NCI-H2029 (cell line): ENCODE measurements at regions not wholly inside any gene's neighbourhood (a gene's known extent, or its start where the extent isn't known, plus 50 kb on each side); places are given as distances from the start of the nearest gene placed in this dataset.
"Not testable (repeated sequence)": the region's sequence is repeated elsewhere in the genome, so short reads cannot be mapped to it uniquely, and the experiment has no call there.

ENCODE experiments used
- DNase-seq: peaks from one replicate; lab custom pipeline; 2025; lab: John Stamatoyannopoulos, UW

- not testable (repeated sequence) for DNase-seq
These were observed 51.0 kb upstream of the CDYL start for GRCh38 chr6:4725136-4725760.

GRCh38 chr6:4724727-4725126 lies 51.5 kb upstream of the CDYL start:
- DNase-seq = not testable (repeated sequence)

- no peak for DNase-seq
These were observed 52.8 kb upstream of the CDYL start for GRCh38 chr6:4723383-4723782.

GRCh38 chr6:4721368-4721767 lies 54.8 kb upstream of the CDYL start:
- not testable (repeated sequence) for DNase-seq

GRCh38 chr6:4719491-4719890 lies 56.7 kb upstream of the CDYL start:
- DNase-seq = no peak

DNA sequence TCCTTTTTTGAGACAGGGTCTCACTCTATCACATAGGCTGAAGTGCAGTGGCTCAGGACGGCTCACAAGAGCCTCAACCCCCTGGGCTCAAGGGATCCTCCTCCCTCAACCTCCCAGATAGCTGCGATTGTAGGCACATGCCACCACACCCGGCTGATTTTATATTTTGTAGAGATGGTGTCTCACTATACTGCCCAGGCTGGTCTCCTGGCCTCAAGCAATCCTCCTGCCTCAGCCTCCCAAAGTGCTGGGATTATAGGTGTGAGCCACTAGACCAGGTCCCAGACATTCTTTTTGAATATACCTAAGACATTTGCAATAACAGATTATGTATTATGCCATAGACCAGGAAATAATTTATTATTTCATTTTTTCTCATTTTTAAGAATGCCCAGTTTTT lies 58.3 kb upstream of the CDYL start:
- no peak for DNase-seq

DNA sequence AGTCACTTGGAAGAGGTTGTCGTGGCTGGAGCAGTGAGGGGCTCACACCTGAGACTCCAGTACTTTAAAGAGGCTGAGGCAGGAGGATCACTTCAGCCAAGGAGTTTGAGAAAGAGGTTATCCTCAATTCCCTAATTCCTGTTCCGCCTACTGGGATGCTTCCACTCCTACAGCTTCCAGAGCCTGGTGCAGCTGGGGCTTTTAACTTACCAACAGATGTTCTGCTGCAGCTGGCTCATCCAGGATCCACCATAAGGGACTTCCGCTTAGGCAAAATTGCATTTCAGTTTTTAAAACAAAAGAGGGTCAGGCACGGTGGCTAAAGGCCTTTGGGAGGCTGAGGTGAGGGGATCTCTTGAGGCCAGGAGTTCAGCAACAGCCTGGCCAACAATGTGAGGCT lies 59.1 kb upstream of the CDYL start:
- DNase-seq = no peak

GRCh38 chr6:4714961-4715501 lies 61.2 kb upstream of the CDYL start:
- DNase-seq = no peak

- DNase-seq = no peak
These were observed 63.9 kb upstream of the CDYL start for GRCh38 chr6:4712291-4712690.

GRCh38 chr6:4707011-4707410 lies 69.2 kb upstream of the CDYL start:
- DNase-seq = no peak

DNA sequence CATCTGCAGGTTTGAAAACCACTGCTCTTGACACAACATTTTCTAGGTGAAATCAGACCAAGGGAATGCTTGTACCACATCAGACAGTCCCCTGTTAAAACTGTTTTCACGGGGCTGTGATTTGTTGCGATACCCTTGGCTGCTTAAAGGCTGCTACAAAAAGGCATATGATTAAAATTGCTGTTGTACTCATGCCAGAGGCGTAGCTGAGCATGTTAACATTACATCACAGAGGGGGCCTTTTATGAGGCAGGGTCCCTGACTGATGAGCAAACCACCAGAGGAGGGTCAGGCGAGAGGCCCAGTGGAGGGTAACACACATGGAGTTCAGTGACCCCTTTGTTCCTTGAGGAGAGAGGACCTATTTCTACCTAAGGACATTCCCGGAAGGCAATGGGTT lies 70.4 kb upstream of the CDYL start:
- DNase-seq = no peak

DNA sequence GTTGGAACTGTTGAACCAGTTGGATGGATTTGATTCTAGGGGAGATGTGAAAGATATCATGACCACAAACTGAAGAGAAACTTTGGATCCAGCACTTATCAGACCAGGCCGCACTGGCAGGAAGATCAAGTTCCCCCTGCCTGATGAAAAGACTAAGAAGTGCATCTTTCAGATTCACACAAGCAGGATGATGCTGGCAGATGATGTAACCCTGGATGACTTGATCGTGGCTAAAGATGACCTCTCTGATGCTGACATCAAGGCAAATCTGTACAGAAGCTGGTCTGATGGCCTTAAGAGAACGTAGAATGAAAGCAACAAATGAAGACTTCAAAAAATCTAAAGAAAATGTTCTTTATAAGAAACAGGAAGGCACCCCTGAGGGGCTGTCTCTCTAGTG lies 72.8 kb upstream of the CDYL start:
- DNase-seq = no peak

GRCh38 chr6:4698901-4699659 lies 77.1 kb upstream of the CDYL start:
- peak; percentile 89 for DNase-seq

- DNase-seq = peak; percentile 81
These were observed 82.8 kb upstream of the CDYL start for GRCh38 chr6:4693173-4693970.

- DNase-seq = no peak
These were observed 83.5 kb upstream of the CDYL start for GRCh38 chr6:4692664-4693063.

DNA sequence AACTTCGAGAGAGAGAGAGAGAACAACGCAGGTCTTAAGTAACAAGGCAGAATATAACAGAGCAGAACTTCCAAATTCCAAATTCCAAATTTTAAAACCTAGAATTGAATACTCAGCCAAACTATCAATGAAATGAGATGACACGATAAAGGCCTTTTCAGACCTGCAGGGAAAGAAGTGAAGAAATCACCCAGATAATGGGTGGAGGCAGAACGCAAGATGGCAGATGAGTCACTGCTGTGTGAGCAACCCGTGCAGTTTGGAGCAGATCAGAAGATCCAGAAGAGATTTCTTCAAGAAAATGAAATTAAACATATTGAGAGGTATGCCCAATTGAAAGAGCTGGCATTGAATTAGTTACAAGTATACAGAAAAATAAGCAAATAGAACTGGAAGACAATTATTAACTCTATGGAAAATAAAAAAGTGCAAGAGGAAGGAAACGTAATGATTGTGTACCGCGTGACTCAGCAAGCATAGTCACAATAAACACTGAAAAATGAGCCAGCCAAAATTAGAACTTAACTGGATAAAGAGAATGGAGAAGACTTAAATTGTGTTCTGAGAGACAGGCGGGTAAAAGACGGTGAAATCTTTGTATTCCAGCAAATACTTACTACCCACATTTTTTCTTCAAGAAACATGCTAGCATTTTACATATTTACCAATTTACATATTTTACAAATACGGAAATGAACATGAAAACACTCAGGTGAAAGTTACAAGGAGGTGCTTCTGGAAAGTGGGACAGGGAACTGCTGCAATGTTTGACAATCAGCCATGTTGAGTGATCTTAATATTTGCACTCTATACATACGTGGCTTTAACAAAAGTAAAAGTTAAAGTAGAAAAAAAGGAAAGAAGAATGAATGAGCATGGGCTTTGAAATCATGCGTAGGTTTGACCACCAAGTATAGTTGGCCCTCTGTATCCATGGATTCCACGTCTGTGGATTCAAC lies 87.9 kb upstream of the CDYL start:
- DNase-seq = no peak

DNA sequence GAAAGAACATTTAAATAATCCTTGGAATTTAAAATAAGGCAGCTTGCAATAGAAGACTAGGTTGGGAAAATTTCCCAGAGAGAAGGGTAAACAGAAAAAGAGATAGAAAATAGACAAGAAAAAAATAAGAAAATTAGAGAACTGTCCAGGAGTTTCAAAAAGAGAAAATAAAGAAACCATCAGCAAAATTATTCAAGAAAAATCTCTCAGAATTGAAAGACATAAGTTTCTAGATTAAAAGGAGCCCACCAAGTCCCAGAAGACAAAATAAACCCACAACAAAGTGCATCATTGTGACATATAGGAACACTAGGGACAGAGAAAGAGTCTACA lies 88.6 kb upstream of the CDYL start:
- no peak for DNase-seq

DNA sequence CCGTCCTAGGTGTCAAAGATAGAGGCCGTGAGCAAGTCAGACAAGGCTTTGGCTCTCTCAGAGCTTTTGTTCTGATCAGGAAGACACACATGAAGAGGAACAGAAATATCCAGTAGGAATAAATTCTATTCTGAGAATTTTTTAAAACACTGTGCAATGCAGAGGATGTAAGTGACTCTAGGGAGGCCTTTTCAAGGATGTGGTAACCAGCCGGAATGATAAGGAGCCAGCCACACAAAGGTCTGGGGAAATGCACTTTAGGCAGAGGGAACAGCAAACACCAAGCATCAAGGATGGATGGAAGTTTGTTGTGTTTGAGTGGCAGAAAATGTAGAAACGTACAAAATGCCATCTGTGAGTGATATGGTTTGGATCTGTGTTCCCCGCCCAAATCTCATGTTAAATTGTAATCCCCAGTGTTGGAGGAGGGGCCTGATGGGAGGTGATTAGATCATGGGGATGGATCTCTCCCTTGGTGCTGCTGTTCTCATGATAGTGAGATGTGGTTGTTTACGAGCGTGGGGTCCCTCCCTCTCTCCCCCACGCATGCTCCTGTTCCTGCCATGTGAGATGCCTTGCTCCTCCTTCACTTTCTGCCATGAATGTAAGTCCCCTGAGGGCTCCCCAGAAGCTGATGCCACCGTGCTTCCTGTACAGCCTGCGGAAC lies 93.6 kb upstream of the CDYL start:
- DNase-seq = no peak

DNA sequence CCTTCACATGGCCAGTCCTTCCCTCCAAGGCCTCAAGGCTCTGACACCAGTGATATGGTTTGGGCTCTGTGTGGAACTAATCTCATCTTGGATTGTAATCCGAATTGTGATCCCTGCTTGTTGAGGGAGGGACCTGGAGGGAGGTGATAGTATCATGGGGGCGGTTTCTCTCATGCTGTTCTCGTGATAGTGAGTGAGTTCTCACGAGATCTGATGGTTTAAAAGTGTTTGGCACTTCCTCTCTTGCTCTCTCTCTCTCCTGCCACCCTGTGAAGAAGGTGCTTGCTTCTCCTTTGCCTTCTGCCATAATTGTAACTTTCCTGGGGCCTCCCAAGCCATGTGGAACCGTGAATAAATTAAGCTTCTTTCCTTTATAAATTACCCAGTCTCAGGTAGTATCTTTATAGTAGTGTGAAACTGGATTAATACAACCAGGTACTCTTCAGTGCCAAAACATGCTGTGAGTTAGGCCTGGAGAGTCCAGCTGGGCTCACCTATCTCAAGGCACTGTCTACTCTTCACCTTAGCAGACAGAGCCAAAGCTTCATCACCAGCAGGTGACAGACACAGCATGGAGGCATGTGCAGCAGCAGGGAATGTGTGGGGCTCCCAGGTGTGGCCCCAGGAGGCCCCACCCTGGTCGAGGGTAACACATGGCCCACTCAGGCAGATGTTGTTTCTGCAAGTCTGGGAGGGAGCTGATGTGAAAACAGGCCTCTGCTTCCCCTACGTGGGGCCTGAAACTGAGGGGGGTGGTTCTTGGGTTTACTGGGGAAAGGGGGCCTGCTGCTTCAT lies 97.5 kb upstream of the CDYL start:
- no peak for DNase-seq

DNA sequence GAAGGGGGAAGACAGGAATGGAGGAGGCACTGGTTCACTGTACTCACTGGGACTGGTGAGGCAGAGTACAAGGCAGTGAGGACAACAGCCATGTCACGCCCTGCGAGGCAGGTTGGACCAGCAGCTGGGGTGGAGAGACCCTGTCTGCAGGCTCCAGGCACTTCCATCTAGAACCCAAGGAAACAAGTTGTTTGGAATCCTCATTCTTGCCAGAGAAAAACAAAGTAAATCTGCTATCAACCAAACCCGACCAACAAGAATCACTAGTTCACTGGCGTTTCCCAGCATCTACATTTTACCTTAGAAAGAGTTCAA lies 98.5 kb upstream of the CDYL start:
- no peak for DNase-seq
